HG03558 (cell line): ENCODE measurements at regions not wholly inside any gene's neighbourhood (a gene's known extent, or its start where the extent isn't known, plus 50 kb on each side); places are given as distances from the start of the nearest gene placed in this dataset.

Experiments used
- ATAC-seq: cut with Tn5 transposase; IDR thresholded peaks from one replicate; pipeline ENCODE4 v1.9.1; 2021; ENCODE audit warnings: moderate number of reproducible peaks; ENCODE audit not compliant: unreplicated experiment; ENCODE audit errors: extremely low read depth

DNA sequence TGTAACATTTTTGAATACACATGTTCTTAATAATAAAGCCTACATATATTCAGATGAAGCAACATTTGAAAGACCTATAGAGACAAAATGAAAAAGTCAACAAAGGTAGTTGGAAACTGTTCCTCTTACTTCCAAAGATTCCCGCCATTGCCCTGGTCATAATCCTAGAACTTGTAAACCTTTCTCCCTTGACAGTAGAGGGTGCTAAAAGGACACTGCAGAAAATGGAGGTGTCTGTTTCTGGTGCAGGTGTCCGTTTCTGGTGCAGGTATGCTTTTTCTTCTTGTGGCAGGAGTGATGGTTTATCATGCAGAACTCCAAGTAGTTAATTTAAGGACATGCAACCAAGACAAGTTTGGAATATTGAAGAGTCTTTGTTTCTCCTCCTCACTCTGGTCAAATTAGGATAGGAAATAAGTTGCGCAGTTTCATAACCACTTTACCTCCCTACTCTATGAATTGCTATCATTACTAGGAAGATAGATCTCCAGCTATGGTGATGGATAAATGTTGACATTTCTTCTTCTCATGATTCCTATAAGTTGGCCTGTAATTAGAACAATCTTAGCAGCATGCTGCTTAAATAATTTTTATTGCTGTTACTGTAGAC is 56.0 kb upstream of the FAM174A start:
- no peak for ATAC-seq

DNA sequence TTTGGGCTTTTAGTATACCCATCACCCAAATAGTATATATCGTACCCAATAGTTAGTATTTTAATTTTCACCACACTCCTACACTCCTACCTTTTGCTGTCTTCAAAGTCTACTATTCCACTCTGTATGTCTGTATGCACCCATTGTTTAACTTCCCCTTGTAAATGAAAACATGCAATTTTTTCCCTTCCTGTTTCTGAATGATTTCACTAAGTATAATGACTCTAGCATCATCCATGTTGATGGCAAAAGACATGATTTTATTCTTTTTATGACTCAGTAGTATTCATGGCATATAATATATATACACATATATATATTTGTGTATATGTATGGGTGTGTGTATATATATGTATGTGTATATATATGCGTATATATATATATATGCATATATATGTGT is 63.1 kb upstream of the FAM174A start:
- ATAC-seq, result no peak

DNA sequence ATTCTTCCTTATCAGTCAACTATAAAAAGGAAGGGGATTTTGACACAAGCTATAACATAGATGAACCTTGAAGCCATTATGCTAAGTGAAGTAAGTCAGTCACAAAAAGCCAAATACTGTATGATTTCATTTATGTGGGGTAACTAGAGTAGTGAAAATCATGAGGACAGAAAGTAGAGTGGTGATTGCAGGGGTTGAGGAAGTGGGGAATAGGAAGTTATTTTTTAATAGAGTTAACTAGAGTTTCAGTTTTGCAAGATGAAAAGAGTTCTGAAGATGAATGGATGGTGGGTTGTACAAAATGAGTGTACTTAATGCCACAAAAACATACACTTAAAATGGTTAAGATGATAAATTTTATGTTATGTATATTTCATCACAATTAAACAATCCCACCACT is 65.4 kb upstream of the FAM174A start:
- peak; percentile 67 for ATAC-seq

DNA sequence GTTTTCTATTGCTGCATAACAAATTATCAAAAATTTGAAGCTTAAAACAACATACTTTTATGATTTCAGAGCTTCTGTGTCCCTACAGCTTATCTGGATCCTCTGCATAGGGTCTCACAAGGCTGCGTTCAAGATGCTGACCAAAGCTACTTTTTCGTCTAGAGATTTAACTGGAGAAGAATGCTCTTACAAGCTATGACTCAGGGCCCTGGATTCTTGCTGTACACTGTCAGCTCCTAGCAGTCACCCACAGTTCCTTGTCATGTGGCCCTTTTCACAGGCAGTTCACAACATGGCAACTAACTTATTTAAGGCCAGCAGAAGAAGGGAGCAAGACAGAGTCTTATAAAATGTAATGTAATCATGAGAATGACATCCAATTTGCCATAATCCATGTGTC is 70.8 kb upstream of the FAM174A start:
- ATAC-seq, result no peak

DNA sequence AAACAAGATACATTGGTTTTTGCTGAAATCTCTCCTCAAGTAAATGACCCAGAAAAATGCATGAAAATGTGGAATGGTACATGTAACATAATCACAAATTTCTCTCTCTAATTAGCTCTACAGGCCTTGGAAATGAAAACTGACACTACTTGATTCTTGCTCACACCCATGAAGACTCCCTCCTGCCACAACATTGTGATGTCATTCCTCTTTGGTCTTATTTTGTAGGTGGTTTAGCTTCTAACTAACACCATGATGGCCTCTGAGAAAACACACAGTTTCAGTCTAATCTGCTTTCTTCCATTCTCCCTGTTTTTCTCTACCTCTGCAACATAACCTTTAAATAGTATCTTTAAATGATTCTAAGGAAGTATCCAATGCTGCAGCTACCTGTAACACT is 78.6 kb upstream of the FAM174A start:
- no peak for ATAC-seq

DNA sequence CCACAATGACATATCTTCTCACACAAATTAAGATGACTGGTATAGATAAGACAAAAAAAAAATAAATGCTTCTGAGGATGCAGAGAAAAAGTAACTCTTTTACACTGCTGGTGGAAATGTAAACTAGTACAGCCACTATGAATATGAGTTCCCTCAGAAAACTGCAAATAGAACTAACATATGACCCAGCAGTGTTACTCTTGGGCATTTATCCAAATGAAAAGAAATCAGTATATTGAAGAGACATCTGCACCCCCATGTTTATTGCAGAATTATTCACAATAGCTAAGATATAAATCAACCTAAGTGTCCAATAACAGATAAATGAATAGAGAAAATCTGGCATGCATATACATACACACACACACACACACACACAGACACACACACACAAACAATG is 83.0 kb upstream of the FAM174A start:
- no peak for ATAC-seq

DNA sequence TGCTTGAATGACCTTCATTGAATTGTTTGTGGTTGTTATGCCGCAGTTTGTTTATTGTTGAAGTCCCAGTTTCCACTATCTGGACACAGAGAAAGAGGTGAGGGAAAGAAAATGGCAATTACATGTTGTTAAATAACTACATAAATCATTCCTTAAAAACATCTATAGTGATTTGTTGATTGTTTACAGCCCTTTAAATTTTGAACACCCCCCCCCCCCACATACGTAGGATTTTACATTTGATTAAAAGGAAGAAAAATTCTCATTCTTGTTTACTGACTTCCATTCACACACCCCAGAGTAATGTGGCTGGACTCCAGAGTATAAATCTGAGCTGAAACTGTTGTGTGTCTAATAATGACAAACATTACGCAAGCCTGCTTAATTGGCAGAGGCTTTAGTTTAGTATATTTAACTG is 87.1 kb upstream of the FAM174A start:
- ATAC-seq, result no peak

DNA sequence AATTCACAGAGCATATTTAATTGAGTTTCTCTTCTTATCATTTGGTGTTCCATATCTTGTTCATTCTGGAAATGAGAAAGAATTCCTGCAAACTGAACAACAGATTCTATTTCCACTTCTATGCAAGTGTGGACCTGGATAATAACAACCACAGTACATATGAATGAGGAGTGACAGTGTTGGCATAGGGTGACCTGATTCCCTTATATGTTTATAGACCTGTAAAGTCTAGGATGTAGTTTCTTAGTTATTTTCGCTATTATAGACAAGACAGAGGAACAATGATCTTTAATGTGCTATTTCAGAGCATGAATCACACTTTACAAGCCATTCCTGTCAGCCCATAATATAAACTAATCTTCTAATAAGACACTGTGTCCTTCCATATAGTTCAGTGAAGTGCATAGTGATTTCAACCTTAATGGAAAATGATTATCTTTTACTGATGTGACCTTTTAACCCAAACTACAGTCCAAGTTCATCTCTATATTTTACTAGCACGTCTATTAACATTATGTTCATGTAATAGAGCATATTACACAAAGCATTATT is 88.2 kb upstream of the FAM174A start:
- no peak for ATAC-seq

DNA sequence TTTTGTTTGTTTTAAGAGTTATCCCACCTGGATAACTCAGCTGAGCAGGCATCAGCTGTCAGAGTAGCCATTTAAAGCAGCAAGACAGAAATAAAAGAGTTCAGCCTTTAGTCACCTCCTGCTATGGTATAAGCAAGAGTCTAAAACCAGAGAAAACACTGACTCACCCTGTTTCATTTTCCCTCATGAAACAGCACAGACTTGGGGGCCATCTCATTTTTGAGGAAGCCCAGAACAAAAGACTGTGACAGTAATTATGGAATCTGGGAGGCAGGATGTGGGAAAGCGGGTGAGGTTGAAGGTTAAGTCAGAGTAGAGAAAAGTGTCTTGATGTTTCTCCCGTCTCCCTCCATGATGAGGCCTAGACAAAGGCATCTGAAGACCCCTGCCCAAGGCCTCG is 90.2 kb upstream of the FAM174A start:
- no peak for ATAC-seq

DNA sequence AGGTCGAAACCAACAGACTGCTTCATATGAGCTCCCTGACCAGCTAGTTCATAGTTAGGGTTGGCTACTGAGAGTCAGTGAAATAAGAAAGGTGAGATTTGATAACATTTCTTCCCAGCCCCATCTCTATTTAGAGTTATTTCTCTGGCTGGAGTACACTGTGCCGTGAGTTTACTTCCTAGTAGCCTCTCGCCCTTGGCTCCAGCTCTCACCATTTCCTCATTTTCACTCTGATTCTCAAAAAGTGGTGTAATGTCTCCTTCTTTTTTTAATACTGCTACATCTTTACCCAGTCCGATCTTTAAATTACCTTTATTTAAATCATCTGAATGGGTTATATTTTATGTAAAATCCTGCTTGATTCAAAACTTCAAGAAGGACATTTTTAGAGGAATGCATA is 100.4 kb upstream of the FAM174A start:
- ATAC-seq, result no peak

DNA sequence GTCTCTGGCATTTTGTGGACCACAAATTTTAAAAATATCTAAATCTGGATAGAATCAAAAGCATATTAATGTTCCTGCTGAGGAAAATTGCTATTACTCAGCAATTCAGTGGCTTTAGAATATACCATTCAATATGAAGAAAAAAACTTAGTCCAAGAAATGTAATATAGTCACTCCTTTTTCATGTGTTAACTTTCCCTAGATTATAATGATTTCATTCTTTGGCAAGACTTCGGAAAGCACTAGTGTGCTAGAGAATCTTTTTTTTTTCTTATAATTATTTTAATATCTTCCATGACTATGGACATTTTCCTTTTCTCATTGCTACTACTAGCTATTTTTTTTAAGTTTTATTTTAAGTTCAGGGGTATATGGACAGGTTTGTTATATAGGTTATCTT is 102.4 kb upstream of the FAM174A start:
- ATAC-seq, result no peak

DNA sequence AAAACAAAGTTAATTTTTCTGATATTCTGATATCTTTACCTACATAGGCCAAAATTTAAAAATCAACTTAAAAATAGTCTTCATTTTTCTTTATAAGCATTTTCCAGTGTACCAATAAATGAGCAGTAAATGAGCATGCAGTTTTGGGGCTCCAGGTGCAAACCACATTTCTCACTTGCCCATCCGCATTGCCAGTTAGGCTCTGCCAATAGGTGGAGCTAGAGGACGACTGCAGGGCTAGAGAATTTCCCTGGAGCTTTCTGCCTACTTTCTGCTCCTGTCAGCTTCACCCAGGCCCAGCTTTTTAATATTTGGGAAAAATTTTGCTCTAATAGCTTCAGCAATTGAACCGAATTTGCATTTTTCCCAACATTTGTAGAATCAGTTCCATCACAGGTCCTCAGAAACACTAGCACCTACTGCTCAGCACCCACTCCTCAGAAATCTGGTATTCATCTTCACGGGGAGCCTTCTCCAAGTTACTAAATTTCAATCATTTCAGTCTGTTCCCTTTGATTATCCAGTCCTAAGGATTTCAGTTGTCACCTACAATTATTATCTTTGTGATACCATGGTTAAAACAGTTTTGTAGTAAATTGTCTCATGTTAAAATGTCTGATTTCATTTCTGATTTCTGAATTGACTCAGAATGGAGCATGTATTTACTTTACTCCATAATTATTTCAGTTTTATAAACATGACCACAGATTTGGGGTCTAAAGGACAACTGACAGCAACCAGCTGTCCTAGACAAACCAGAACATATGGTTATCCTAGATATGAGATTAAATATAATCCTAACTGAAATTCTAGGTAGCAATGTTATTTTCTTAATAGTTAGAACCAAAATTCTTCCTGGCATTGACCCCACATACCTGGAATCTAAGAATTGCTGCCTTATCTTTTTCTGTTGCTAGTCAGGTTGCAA is 104.6 kb upstream of the FAM174A start:
- ATAC-seq, result peak; percentile 72

DNA sequence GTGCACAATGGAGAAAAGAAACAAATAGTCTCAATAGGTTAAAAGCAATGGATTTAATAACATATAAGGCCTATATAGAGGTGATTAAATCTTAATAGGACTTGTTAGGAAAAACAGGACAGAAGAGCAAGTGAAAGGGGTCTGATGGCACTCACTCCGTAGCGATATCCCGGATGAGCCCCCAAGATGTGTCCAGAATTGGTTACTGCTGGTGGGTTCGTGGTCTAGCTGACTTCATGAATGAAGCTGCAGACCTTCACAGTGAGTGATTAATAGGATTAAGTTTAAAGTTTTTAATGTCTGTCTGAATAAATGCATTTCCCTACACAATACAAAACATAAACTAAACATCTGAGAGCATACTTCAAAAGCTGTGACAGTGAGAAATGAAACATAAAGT is 110.4 kb upstream of the FAM174A start:
- ATAC-seq, result no peak

DNA sequence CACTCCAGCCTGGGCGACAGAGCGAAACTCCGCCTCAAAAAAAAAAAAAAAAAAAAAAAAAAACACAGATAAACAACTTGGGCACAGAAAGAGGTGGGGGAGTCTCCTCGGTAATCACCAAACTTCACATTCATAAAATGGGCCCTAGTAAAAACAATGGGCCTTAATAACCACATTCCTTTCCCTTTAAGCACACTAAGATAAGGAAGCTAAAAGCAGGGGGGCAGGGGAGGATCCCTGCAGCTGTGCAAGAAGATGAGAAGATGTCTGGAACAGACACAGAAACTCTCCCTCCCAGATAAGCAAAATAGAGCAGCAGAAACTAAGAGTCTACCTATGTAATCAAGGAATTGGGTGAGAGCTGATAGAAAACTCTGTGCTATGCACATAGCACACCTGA is 111.2 kb upstream of the FAM174A start:
- ATAC-seq, result no peak

DNA sequence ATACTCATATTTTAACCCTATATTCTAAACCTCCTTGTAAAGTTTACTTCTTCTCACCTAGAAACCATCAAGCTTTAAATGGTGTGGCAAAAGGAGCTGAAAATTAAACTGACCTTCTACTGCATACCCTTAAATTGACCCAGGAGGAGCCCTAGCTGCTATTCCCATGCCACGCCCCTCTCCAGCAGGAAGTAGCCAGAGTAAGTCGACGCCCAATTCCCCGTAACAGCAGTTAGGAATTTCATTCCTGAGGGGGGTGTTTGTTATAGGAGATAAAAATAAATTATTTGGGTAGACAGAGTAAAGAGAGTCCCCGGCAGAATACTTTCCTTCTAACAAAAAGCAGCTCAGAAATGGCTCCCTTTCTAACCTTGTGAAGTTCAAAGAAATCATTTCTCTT is 111.8 kb upstream of the FAM174A start:
- ATAC-seq, result no peak

DNA sequence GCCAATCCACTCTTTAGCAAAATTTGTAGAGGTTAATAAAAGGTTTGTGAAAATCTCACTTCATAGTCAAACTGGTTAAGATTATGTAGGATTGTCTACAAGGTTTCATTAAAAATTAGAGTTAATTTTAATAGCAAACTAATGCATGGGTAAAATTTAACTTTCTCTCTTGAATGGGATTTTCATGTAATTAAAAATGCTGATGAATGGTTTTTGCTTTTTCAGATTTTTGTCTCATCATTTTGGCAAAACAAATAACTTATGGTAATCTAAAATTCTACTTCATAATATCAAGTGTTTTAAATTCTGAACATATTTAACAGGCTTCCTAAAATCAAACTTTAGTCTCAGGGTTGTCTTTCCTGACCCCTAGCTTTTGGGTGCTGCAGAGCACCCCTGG is 113.8 kb upstream of the FAM174A start:
- ATAC-seq, result no peak

DNA sequence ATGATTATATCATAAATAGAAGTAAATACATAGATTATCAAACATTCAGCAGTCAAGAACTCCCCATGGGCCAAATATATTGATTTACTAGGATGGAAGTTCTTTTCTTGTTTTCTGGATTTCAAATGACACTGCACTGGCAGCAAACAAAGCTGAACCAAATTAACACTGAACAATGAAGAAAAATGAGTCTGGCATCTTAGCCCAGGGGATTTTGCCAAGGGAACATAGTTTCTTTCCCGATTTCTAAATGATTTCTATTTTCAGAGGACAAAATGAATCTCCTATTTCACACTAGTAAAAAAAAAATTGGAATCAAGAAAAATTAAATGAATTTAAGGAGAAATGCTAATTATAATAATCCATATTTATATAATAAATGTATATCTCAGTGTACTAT is 116.9 kb upstream of the FAM174A start:
- ATAC-seq, result no peak

DNA sequence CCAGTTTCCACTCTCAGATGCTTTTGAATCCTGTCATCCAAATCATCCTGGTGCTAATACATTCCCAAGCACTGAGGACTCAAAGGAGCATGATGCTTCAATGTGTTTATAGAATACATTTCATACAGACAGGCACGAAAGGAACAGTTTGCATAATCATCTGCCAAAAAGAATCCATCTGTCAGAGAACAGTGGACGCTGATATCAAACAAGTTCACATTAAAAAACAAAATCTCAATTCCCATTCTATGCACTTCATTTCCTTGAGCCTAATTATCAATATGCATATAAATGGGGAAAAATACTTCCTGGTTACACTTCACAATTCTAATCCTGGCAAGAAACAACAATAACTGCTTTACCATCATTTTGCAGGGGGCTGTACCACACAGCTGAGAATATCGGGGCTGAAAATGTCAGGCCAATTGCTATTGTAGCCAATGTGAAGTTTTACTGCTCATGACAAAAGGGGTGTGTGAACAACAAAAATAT is 125.5 kb upstream of the FAM174A start:
- no peak for ATAC-seq

DNA sequence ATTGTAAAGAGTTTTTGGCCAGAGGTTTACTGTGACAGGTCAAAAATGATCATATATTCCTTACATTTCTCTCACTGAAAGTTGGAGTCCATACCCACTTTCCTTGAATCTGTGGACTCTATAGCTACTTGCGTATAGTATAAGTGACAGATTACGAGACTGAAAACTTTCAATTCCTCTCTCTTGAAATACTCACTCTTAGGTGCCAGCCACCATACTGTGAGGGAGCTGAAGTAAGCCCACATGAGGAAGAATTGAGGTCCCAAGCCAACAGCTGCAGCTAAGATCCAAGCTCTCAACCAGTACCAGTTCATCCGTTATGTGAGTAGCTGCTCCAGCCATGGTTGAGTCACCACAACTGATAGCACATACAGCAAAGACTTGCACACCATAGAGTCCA is 128.1 kb upstream of the FAM174A start:
- no peak for ATAC-seq

DNA sequence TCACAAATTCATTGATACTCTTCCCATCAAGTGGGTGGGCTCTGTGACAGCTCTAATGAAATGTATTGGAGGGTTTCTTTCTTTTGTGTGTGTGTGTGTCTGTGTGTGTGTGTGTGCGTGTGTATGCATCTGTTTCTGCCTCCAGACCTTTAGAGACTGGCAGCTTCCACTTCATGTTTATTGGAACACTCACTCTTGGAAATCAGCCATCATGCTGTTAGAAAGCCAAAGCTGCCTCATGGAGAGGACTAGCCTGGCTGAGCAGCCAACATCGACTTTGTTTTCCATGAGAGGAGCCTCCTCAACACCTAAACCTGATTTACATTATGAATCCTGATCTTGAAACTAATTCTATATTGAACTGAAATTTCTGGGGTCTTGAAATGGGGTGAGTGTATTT is 128.5 kb upstream of the FAM174A start:
- no peak for ATAC-seq

DNA sequence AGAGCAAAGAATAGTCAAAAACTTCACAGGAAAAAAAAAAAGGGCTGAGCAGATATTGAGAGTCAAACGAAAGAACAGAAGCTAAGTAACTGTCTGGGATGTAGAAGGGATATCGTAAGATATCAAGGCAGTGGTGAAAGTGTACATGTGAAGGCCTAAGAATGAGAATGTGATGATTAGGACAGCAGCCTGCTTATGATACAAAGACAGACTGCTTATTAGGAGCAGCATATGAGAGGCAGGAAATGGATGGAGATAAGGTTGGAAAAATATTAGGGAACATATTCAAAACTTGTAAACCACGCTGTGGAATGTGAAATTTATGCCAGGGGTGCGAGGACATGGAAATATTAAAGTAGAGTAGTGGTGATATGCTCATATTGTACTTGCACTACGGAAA is 133.1 kb upstream of the FAM174A start:
- ATAC-seq, result no peak
